ENCODE measurements at regions not wholly inside any gene's neighbourhood (a gene's known extent, or its start where the extent isn't known, plus 50 kb on each side); places are given as distances from the start of the nearest gene placed in this dataset.

DNA sequence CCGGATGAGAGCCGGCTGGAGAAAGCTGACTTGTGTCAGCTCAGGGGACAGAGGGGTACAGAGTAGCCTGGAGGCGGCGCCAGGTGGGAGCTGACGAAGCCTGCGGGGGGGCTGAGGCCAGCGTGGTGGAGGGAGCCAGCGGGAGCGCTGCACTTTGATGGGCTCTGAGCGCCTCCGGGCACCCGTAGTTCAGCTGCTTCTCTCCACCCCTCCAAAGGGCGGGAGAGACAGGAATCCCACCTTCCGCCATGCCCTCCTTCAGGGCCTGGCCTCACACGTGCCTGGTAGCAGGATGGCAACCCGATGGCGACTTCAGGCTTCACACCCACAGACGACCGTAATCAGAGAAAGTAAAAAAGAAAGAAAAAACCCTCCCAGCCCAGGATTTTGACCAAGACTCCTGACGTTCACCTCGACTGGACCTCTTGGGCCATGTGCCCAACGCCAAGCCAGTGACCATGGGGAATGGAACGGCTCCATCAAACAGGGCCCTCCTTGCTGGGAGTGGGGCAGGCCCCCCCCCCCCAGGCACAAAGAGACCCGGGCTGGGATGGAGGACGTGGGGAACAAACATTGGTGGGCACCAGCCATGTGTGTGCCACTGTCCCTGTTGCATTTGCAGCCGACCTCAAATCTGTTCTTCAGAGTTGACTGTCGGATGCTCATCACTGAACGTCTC lies 60.7 kb upstream of the ASAP2 start:
- no peaks in the 10 kb centered on the region for H3K9me3 ChIP-seq
- 85 to 86% methylated on average over 27 to 28 of the region's 28 CpGs for WGBS, 2 donors
- H3K4me1 ChIP-seq = peaks cover 11 to 15% (median 14%) of the 10 kb centered on the region in 4 donors
- TF ChIP-seq, protein P1, sequence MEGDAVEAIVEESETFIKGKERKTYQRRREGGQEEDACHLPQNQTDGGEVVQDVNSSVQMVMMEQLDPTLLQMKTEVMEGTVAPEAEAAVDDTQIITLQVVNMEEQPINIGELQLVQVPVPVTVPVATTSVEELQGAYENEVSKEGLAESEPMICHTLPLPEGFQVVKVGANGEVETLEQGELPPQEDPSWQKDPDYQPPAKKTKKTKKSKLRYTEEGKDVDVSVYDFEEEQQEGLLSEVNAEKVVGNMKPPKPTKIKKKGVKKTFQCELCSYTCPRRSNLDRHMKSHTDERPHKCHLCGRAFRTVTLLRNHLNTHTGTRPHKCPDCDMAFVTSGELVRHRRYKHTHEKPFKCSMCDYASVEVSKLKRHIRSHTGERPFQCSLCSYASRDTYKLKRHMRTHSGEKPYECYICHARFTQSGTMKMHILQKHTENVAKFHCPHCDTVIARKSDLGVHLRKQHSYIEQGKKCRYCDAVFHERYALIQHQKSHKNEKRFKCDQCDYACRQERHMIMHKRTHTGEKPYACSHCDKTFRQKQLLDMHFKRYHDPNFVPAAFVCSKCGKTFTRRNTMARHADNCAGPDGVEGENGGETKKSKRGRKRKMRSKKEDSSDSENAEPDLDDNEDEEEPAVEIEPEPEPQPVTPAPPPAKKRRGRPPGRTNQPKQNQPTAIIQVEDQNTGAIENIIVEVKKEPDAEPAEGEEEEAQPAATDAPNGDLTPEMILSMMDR (IDR thresholded peaks at IDR 0.05) = no peak
- TF ChIP-seq EP300 (IDR thresholded peaks at IDR 0.05) (no peak), POLR2A (IDR thresholded peaks at IDR 0.05) (no peak), POLR2AphosphoS5 (IDR thresholded peaks at IDR 0.05) (no peak)
- H3K27me3 ChIP-seq = no peaks in the 10 kb centered on the region
- no peaks in the 10 kb centered on the region for H3K36me3 ChIP-seq
- H3K27ac ChIP-seq = no peak overlapping the region
- DNase-seq (peak in 1 of 2 donors; percentile 66), ATAC-seq (ENCODE audit: low FRiP score in 2 of 2) (no peak)
- no peak overlapping the region for H3K4me3 ChIP-seq

DNA sequence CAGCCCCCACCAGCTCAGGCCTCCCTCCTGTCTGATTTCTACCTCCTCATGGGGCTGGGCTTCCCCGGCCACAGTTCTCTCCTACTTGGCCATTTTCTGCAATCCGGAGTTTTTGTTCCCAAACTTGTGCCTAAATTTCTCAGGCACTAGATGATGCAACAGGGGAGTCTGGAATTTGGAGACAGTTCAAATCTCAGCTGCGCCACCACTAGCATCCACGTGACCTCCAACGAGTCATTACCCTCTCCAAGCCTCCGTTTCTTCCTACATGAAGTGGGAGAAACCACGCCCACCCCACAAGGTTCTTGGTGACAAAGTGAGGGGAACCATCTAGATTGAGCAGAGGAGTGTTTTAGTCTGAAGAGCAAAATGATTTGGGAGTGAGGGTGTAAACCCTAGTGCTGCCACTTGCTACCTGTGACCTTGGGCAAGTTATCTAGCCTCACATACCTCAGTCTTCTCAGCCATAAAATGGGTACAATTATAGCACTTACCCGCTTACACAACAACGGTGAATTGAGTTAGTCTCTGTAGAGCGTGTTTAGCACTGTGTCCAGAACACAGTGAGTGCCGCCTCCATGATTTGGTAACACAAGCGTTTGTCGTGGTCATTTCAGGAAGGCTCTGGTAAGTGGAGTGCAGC lies 61.4 kb upstream of the ASAP2 start:
- 65 to 70% methylated on average over 13 of the region's 13 CpGs for WGBS, 2 donors
- H3K27me3 ChIP-seq = no peaks in the 10 kb centered on the region
- DNase-seq (peak in 1 of 2 donors; percentile 55), ATAC-seq (ENCODE audit: low FRiP score in 2 of 2) (peak in 1 of 2 donors; percentile 30)
- no peaks in the 10 kb centered on the region for H3K9me3 ChIP-seq
- H3K36me3 ChIP-seq = no peaks in the 10 kb centered on the region
- H3K4me1 ChIP-seq = peaks cover 11 to 15% (median 14%) of the 10 kb centered on the region in 4 donors
- H3K4me3 ChIP-seq = no peak overlapping the region
- TF ChIP-seq EP300 (IDR thresholded peaks at IDR 0.05) = no peak
- no peak for TF ChIP-seq POLR2A (IDR thresholded peaks at IDR 0.05)
- H3K27ac ChIP-seq = no peak overlapping the region

DNA sequence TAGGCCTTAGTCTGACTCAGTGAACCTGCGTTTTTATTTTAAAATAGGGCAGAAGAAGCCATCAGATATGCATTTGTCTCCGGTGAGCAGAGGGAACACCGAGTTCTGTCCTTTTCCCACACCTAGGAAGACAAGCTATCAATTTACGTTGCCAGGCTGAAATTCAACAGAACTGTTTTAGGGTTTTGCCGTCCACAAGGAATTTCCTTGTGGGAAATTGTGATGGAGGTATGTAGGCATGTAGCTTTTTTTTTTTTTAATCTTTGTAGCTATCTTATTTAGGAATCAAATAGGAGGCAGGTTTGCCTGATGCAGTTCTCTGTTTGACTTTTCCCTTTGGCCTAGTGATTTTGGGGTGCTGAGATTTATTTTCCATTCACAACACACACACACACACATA lies 62.0 kb upstream of the ASAP2 start:
- Histone ChIP-seq H3K4me1 (peaks cover 11 to 19% (median 14%) of the 10 kb centered on the region in 4 donors), H3K27me3 (no peaks in the 10 kb centered on the region), H3K4me3 (no peak overlapping the region), H3K9me3 (no peaks in the 10 kb centered on the region), H3K36me3 (no peaks in the 10 kb centered on the region), H3K27ac (no peak overlapping the region)
- no peak for ATAC-seq (ENCODE audit: low FRiP score in 2 of 2)
- 92 to 96% methylated on average over 5 of the region's 5 CpGs for WGBS, 2 donors
- DNase-seq = no peak
- no peak for TF ChIP-seq EP300 (IDR thresholded peaks at IDR 0.05)
- TF ChIP-seq, protein P1 (IDR thresholded peaks at IDR 0.05) = no peak
- TF ChIP-seq POLR2AphosphoS5 (IDR thresholded peaks at IDR 0.05) = no peak
- no peak for TF ChIP-seq POLR2A (IDR thresholded peaks at IDR 0.05)

DNA sequence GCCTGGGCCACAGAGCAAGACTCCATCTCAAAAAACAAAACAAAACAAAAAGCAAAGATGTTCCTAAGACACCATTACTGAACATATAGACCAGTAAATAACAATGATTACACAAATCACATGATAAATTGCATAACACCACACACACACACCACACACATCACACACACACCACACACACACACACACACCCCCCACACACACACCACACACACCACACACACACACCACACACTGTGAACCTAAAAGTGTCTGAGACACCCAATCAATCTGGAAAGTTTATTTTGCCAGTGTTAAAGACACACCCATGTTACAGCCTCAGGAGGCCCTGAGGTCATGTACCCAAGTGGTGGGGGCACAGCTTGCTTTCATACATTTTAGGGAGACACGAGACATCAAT lies 62.6 kb upstream of the ASAP2 start:
- no peak for TF ChIP-seq POLR2AphosphoS5 (IDR thresholded peaks at IDR 0.05)
- TF ChIP-seq, protein P1 (IDR thresholded peaks at IDR 0.05) = no peak
- no peak for TF ChIP-seq EP300 (IDR thresholded peaks at IDR 0.05)
- no peak for TF ChIP-seq POLR2A (IDR thresholded peaks at IDR 0.05)

DNA sequence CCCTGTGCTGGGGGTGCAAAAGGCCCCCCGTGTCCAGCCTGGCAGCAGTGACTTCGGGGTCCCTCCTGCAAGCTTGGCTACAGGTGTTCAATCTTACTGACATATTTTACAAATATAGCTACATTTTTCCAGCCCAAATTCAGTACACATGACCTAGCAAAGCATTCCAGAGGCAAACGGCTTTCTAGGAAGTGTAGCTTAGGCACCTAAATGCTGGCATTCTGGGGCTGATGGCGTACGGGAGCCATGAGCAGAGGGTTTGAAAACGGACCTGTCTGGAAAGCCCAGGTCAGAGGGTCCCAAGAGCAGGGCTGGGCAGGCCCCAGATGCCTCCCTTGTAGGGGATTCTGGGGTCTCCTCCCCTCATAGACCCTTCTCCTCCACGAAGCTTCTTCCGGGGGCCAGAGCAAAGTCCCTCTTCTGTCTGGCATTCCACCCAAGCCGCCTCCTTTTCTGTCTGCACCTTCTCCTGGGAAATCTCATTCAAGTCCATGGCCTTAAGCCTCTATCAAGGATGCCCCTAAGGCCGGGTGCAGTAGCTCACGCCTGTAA lies 63.3 kb upstream of the ASAP2 start:
- 77 to 83% methylated on average over 11 of the region's 11 CpGs for WGBS, 2 donors
- Histone ChIP-seq H3K27ac (peak overlapping the region in 3 of 4 donors; percentile 0 to 53 (median 23)), H3K27me3 (no peaks in the 10 kb centered on the region), H3K9me3 (no peaks in the 10 kb centered on the region), H3K4me1 (peaks cover 11 to 21% (median 15%) of the 10 kb centered on the region in 4 donors), H3K4me3 (peak overlapping the region in 2 of 4 donors; percentile 16 to 30), H3K36me3 (no peaks in the 10 kb centered on the region)
- TF ChIP-seq POLR2A (IDR thresholded peaks at IDR 0.05) (no peak), EP300 (IDR thresholded peaks at IDR 0.05) (no peak), POLR2AphosphoS5 (IDR thresholded peaks at IDR 0.05) (no peak)
- DNase-seq (no peak), ATAC-seq (ENCODE audit: low FRiP score in 2 of 2) (no peak)

More for the DNA sequence above, 62.6 kb upstream of the ASAP2 start:
- ATAC-seq (ENCODE audit: low FRiP score in 2 of 2) (no peak), DNase-seq (no peak)
- 80 to 95% methylated on average over 1 of the region's 1 CpG for WGBS, 2 donors
- Histone ChIP-seq H3K27ac (no peak overlapping the region), H3K27me3 (no peaks in the 10 kb centered on the region), H3K9me3 (no peaks in the 10 kb centered on the region), H3K4me3 (no peak overlapping the region), H3K36me3 (no peaks in the 10 kb centered on the region), H3K4me1 (peaks cover 11 to 21% (median 15%) of the 10 kb centered on the region in 4 donors)

All from upper lobe of left lung (tissue), 6 donors.